Spleen (tissue), 7 donors: ENCODE measurements at regions not wholly inside any gene's neighbourhood (a gene's known extent, or its start where the extent isn't known, plus 50 kb on each side); places are given as distances from the start of the nearest gene placed in this dataset.

ENCODE experiments used
- CTCF ChIP-seq, 11 experiments: fragments of 200-600 bp in 7 of 11; fragments of 450-650 bp in 4 of 11; sonication (generic) in 4 of 11; IDR thresholded peaks in 8 of 11; conservative IDR thresholded peaks in 3 of 11; 1 replicate in 7 of 11; 2 replicates in 4 of 11; pipeline versions ENCODE4 v1.4.0 to v1.8.0; 2016 to 2021; ENCODE audit warnings: antibody characterized with exemption in 11 of 11, inconsistent platforms in 4 of 11, mild to moderate bottlenecking in 1 of 11
- POLR2AphosphoS5 ChIP-seq, 3 donors: sonication (generic); formaldehyde crosslinking; IDR thresholded peaks; one replicate each; pipeline ENCODE4 v1.5.1; 2017; ENCODE audit warnings: antibody characterized with exemption in 3 of 3
- donor health status: DM: no; HTN: no; CAD: no; lungs with moderate emphysema.
- donor health status: DM: no; HTN: no; CAD: no.
- donor health status: DM: no; HTN: no; CAD: no.

- TF ChIP-seq CTCF (IDR thresholded peaks at IDR 0.05 in 8 of 11, conservative IDR thresholded peaks at IDR 0.05 in 3 of 11) (no peak), POLR2AphosphoS5 (IDR thresholded peaks at IDR 0.05) (no peak)
Observed at GRCh38 chr2:128628206-128628605, 309.5 kb upstream of the HS6ST1 start.
